BJ (cell line): ENCODE measurements at regions not wholly inside any gene's neighbourhood (a gene's known extent, or its start where the extent isn't known, plus 50 kb on each side); places are given as distances from the start of the nearest gene placed in this dataset.

Experiments
- CTCF ChIA-PET: fragments of 350-600 bp; formaldehyde crosslinking; extraction: SDS; loops from one replicate; lab custom pipeline; 2021; ENCODE audit warnings: antibody characterized with exemption, inconsistent platforms; lab: Yijun Ruan, JAX
- POLR2A ChIA-PET: fragments of 300-600 bp; sonication (Branson Sonifier 250); formaldehyde crosslinking; extraction: SDS; loops from one replicate; lab custom pipeline; 2021; ENCODE audit warnings: antibody characterized with exemption; lab: Charles Lee
- DNase-seq: peaks from one replicate; pipeline ENCODE4 v3.0.0-alpha.2; 2011; ENCODE audit warnings: low read depth
- H3K27me3 ChIP-seq: 2 replicates; pipeline ENCODE4 v1.6.0; 2011; ENCODE audit warnings: low read length; ENCODE audit not compliant: control insufficient read depth, insufficient read depth
- H3K36me3 ChIP-seq: 2 replicates; pipeline ENCODE4 v1.5.1; 2011; ENCODE audit warnings: low read length; ENCODE audit not compliant: control insufficient read depth, insufficient read depth
- H3K4me3 ChIP-seq: 2 replicates; pipeline ENCODE4 v1.5.1; 2011; ENCODE audit warnings: low read depth, mild to moderate bottlenecking, control low read depth, low read length
- CTCF ChIP-seq: IDR thresholded peaks from 2 replicates; pipeline ENCODE4 v1.5.1; 2011; ENCODE audit warnings: low read depth, mild to moderate bottlenecking, control low read depth, inconsistent platforms, low read length, moderate library complexity; ENCODE audit not compliant: insufficient read depth

- Histone ChIP-seq H3K36me3 (no peaks in the 10 kb centered on the region), H3K27me3 (no peaks in the 10 kb centered on the region), H3K4me3 (no peak overlapping the region)
- no peak for DNase-seq
- no peak for TF ChIP-seq CTCF
- ChIA-PET POLR2A (no interaction called here), CTCF (interaction anchor here (0.6 kb wide), 1 partner anchor 512 kb away, joined by 3 read pairs; no protein-coding TSS in a partner anchor)
Observed at GRCh38 chr20:24273251-24273650, 196.2 kb upstream of the SYNDIG1 start.

GRCh38 chr20:24261351-24261750, 208.1 kb upstream of the SYNDIG1 start:
- no peak for DNase-seq
- no peaks in the 10 kb centered on the region for H3K27me3 ChIP-seq
- no peak for TF ChIP-seq CTCF
- H3K36me3 ChIP-seq: no peaks in the 10 kb centered on the region
- CTCF ChIA-PET: no interaction called here
- POLR2A ChIA-PET: no interaction called here
- no peak overlapping the region for H3K4me3 ChIP-seq

GRCh38 chr20:24257171-24257570, 212.3 kb upstream of the SYNDIG1 start:
- Histone ChIP-seq H3K36me3 (no peaks in the 10 kb centered on the region), H3K27me3 (no peaks in the 10 kb centered on the region), H3K4me3 (no peak overlapping the region)
- CTCF ChIA-PET: no interaction called here
- POLR2A ChIA-PET: no interaction called here
- DNase-seq: no peak
- no peak for TF ChIP-seq CTCF

- ChIA-PET POLR2A (no interaction called here), CTCF (no interaction called here)
- TF ChIP-seq CTCF: no peak
- no peak overlapping the region for H3K4me3 ChIP-seq
- H3K36me3 ChIP-seq: no peaks in the 10 kb centered on the region
- H3K27me3 ChIP-seq: no peaks in the 10 kb centered on the region
- no peak for DNase-seq
Observed at GRCh38 chr20:24256307-24256706, 213.1 kb upstream of the SYNDIG1 start.

- H3K36me3 ChIP-seq: no peaks in the 10 kb centered on the region
Observed at GRCh38 chr20:24254480-24254879, 214.9 kb upstream of the SYNDIG1 start.

More at GRCh38 chr20:24254480-24254879, 214.9 kb upstream of the SYNDIG1 start:
- no peak for TF ChIP-seq CTCF
- CTCF ChIA-PET: no interaction called here
- no peak for DNase-seq
- POLR2A ChIA-PET: no interaction called here
- no peaks in the 10 kb centered on the region for H3K27me3 ChIP-seq
- H3K4me3 ChIP-seq: no peak overlapping the region
